ENCODE measurements at regions not wholly inside any gene's neighbourhood (a gene's known extent, or its start where the extent isn't known, plus 50 kb on each side); places are given as distances from the start of the nearest gene placed in this dataset.

- no peak overlapping the region for H2AK5ac ChIP-seq (ENCODE audit: low read depth, low read length)
- H4K5ac ChIP-seq (ENCODE audit: insufficient read length, low read depth, low read length) = no peak overlapping the region
- H3K27ac ChIP-seq (ENCODE audit: low read depth, low read length) = no peak overlapping the region
- FAIRE-seq (no peak), DNase-seq (ENCODE audit: low read depth in 1 of 2, low spot score in 2 of 2) (no peak)
- H2BK20ac ChIP-seq (ENCODE audit: low read length) = no peak overlapping the region
- TF ChIP-seq CHD2 (IDR thresholded peaks at IDR 0.05; ENCODE audit: low read length) = no peak
- H4K20me1 ChIP-seq (replicated peaks in 1 of 2; ENCODE audit: control insufficient read depth in 1 of 2, insufficient read depth in 2 of 2, low read length in 2 of 2) = no peaks in the 10 kb centered on the region
- no peaks in the 10 kb centered on the region for H3K79me2 ChIP-seq (ENCODE audit: control insufficient read depth in 1 of 2, insufficient read depth in 2 of 2, low read length in 2 of 2)
- no peaks in the 10 kb centered on the region for H3K23me2 ChIP-seq (ENCODE audit: low read depth, low read length)
- no peaks in the 10 kb centered on the region for H3K79me1 ChIP-seq (ENCODE audit: low read depth, low read length)
- H2BK5ac ChIP-seq (ENCODE audit: low read depth, low read length) = no peak overlapping the region
- ChIA-PET CTCF (ENCODE audit: partially characterized antibody) (interaction anchor here (0.6 kb wide), 1 partner anchor 16 kb away, joined by 3 read pairs; no protein-coding TSS in a partner anchor), POLR2A (ENCODE audit: partially characterized antibody) (no interaction called here)
- no peak overlapping the region for H3K4ac ChIP-seq (replicated peaks; ENCODE audit: insufficient read length, low read depth, low read length)
- H3K9me3 ChIP-seq (ENCODE audit: insufficient read depth in 2 of 2, low read depth in 1 of 2, low read length in 1 of 2) = no peaks in the 10 kb centered on the region
- H3K27me3 ChIP-seq (replicated peaks in 1 of 4; ENCODE audit: control insufficient read depth in 3 of 4, extremely low read depth in 1 of 4, insufficient read depth in 3 of 4, low read length in 3 of 4) = no peaks in the 10 kb centered on the region
- H2BK12ac ChIP-seq (ENCODE audit: low read depth, low read length) = no peak overlapping the region
- H3K4me2 ChIP-seq (ENCODE audit: insufficient read depth in 1 of 2, low read depth in 2 of 2, low read length in 2 of 2) = no peak overlapping the region
- H2AFZ ChIP-seq (ENCODE audit: low read length) = no peak overlapping the region
- H3K14ac ChIP-seq (ENCODE audit: insufficient read length) = no peak overlapping the region
- no peak overlapping the region for H3K4me3 ChIP-seq (ENCODE audit: extremely low read depth in 1 of 4, insufficient read depth in 2 of 4, low read depth in 3 of 4, low read length in 4 of 4)
- peaks cover 0 to 5% (median 3%) of the 10 kb centered on the region in 4 experiments; a peak in 3 of 7 replicates for H3K4me1 ChIP-seq (replicated peaks in 1 of 4; ENCODE audit: control insufficient read depth in 3 of 4, insufficient read depth in 4 of 4, low read length in 3 of 4)
- H3K23ac ChIP-seq (ENCODE audit: insufficient read length) = no peak overlapping the region
- H3K36me3 ChIP-seq (ENCODE audit: control insufficient read depth in 2 of 4, insufficient read depth in 4 of 4, low read length in 3 of 4) = no peaks in the 10 kb centered on the region
- H4K8ac ChIP-seq (ENCODE audit: extremely low read depth, insufficient read depth, low read length) = no peak overlapping the region
- no peak overlapping the region for H3K56ac ChIP-seq (replicated peaks; ENCODE audit: insufficient read length, low read depth, low read length)
- no peak overlapping the region for H3K9ac ChIP-seq (replicated peaks in 1 of 4; ENCODE audit: extremely low read depth in 1 of 4, low read depth in 3 of 4, low read length in 3 of 4)
- H3K18ac ChIP-seq (ENCODE audit: extremely low read depth, low read length) = no peak overlapping the region
- H2BK15ac ChIP-seq (ENCODE audit: low read length) = no peak overlapping the region
- H4K91ac ChIP-seq (replicated peaks; ENCODE audit: insufficient read length, low read length) = peak overlapping the region; percentile 30
- H2BK120ac ChIP-seq (replicated peaks; ENCODE audit: low read depth, low read length) = no peak overlapping the region
- WGBS, 2 experiments (ENCODE audit: extremely low coverage in 1 of 2, insufficient coverage in 1 of 2, insufficient read length in 1 of 2, insufficient replicate concordance in 2 of 2, low coverage in 1 of 2, low lambda C conversion rate in 2 of 2, missing lambda C conversion rate in 1 of 2) = 90% methylated on average over 5 of the region's 5 CpGs; no CpG with 5 or more reads in 1 of the 2 experiments
Measured at GRCh38 chr3:40961104-40961857, 238.0 kb upstream of the CTNNB1 start.
